NCI-H524 (cell line): ENCODE measurements at regions not wholly inside any gene's neighbourhood (a gene's known extent, or its start where the extent isn't known, plus 50 kb on each side); places are given as distances from the start of the nearest gene placed in this dataset.
A peak's percentile ranks its signal among the peaks of the same experiment; 100 is the strongest.

ENCODE experiments used
- DNase-seq, 2 experiments: peaks; one replicate each; lab custom pipeline; 2025; lab: John Stamatoyannopoulos, UW

DNA sequence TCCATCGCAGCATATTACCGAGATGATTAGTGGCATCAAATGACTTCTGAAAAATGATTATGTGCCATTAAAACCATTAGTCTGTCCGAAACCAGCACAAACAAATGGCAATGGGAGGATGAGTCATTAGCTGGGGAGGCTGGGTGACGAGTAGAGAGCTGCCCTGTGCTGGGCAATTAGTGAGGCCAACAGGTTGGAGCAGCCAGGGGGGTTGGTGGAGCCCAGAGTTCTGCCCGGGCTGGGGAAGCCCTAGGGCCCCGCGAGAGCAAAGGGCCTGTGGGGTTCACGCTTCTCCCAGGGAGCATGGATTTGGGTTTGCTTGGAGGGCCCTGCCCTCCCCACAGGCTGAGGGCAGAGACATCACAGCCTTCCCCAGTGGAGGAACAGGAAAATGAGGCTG is 152.1 kb upstream of the RPL38 start:
- no peak for DNase-seq

- peak in 1 of 2 experiments; percentile 80 for DNase-seq
These were observed 150.3 kb upstream of the RPL38 start for GRCh38 chr17:74052993-74053711.

DNA sequence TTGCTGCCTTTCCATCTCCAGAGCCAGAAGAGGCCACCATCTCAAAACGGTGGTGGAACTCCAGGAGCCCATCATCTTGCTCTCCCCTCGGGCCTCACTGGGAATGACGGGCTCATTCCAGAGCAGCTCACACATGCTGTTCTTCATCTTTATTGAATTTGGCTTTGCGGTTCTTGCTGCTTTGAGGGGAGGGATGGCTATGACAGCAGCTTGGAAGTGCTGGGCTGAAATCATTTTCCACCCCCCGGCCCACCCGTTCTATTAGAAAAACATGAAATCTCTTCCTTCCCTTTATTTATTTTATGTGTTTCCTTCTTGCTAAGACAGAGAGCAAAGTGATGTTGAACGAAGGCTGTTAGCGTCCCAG is 149.8 kb upstream of the RPL38 start:
- DNase-seq: no peak

DNA sequence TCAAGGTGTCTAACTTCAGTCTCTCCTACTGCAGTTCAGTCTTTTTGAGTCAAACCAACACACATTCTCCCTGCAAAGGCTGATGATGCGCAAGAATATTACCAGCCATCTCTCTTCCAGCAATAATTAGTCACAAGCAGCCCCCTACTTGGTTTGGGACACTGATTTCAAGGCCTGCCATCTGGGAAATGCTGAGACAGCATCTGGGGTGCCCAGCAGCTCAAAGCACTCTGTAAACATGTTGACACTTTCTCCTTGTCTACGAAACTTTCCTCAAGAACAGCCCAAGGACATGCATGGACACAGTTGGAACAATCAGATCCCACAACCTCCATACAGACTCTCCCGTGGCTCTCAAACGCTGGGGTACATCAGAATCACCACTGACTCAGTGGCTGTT is 149.2 kb upstream of the RPL38 start:
- no peak for DNase-seq

DNA sequence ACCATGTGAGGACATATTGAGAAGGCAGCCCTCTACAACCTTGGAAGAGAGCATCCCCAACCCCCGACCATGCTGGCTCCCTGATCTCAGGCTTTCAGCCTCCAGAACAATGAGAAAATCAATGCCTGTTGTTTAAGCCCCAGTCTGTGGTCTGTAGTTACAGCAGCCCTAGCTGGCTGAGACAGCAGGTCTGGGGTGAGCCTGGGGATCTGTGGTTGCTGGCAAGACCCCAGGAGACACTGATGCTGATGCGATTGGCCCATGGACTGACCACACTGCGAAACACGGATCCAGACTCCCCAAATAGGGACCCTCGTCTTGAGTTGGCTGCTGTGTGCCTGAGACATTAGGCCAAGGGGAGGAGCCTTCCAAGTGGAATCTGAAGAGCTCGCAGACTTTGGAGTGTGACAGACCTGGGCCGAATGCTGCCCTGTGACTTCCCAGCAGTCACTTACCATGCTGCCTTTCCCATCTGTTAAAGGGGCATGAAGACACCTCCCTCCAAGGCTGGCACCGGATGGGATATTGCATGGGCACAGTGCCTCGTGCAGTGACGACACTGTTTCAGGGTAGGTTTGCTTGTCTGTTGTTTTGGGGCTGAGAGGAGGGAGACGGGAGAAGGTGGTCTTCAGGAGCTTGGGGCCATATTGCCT is 147.8 kb upstream of the RPL38 start:
- no peak for DNase-seq

DNA sequence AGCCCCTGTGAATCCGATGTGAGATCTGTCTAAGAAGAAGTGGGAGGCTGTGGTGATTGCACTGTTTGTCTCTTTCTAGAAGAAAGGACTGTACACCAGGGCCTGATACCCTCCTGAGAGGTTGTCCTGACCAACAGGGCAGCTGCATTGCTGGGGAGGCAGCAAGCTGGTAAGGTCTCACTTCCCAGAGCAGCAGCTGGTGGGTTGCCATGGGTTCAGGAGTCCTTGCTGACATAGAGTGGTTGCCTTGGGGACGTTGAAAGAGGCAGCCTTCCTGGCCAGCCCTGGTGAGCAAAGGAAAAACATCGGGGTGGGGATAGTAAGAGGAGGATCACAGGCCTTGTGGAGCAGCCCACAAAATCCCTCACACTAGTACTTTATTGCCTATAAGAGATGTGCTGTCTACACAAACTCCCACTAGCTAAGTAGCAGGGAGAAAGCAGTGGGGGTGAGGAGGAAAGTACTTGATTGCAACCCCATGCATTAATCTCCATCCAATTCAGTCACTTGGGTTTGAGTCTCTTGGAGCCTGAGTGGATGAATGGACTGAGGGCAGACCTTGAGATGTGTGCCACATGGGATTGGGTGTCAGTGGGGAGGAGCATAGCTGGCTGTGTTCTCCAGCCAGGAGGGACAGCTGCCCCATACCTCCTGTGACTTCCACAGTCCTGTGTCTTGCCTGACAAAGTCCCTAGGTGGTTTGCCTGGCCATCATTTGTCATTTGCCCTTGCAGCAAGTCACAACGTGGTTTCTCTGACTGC is 143.8 kb upstream of the RPL38 start:
- peak; percentile 80 to 89 for DNase-seq

DNA sequence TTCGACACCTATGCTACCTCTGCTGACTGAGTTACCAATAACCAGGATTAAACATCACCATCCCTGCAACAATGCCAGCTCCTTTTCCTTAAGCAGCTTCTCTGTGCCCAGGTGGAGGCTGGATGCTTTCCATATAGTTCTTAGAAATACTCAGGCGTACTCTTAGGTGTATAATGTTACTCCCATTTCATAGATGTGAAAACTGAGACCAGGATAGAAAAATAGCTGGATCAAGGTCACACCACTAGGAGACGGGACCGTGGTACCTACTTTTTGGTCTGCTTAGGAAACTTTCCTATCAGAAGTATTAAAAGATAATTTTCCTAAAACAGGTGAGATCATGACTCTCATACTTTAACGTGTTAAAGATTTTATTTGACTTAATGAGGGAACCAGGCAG is 141.7 kb upstream of the RPL38 start:
- no peak for DNase-seq

- DNase-seq: peak in 1 of 2 experiments; percentile 23
These were observed 141.2 kb upstream of the RPL38 start for GRCh38 chr17:74062234-74062633.

DNA sequence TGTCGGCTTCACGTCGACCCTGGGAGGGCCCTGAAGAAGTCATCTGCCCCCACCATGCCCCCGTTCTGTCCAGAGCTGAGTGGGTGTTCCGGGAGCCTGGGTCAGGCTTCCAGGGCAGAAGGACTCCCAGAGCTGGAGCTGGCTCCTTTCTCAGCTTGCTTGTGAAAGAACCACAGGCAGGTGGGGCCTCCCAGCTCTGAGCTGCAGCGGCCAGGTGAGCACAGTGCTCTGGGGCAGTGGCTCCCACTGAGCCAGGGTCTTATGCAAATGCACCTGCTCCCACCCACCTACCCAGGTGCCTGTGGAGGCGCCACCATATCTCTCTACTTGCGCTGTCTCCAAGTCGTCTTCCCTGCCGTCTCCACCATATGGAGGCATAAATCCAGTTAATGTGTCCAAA is 140.0 kb upstream of the RPL38 start:
- DNase-seq: no peak

DNA sequence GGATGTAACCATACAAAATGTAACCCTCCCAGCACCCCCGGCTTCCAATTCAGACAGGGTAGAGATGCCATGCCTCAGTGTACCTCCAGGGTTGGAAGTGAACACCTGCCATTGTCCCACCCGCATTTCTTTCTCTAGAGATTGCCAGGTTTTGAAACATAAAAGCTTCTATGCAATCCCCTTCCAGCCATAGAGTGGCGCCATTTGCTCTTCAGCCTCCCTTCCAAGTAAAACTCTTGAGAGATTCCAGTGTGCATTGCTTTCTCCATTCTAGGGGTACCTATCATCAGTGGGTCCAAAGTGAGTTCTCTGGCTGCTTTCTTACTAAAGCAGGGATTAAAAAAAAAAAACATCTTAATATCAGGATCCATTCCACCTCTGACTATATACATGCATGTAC is 133.1 kb upstream of the RPL38 start:
- DNase-seq: peak in 1 of 2 experiments; percentile 21

DNA sequence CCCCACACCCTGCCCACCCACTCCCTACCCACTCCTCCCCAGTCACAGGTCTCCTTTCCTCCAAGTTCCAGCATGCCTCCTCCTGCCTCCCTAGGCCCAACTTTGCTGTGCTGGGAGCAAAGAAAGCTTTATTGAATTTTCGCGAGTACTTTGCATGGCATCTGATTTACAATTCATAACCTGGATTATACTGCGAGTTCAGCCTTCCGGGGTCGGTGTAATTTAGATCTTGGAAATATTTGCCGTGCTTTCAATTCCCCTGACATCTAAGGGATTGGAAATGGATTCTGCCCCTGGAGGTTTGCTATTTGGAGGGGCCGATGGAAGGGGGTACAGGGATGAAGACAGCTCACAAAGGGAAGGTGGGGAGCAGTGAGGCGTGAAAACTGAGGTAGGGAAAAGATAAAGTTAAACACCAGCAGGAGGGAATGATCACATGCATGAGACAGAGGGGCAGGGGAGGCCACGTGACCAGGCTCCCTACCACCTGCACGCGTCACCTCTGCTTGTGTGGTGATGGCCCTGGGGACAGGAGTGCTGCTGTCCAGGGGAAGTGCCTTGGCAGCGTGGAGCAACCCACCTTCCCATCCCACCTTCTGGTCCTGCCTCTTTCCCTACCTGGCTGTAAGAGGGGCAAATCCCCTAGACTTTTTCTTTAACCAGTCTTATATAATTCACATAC is 132.3 kb upstream of the RPL38 start:
- no peak for DNase-seq

DNA sequence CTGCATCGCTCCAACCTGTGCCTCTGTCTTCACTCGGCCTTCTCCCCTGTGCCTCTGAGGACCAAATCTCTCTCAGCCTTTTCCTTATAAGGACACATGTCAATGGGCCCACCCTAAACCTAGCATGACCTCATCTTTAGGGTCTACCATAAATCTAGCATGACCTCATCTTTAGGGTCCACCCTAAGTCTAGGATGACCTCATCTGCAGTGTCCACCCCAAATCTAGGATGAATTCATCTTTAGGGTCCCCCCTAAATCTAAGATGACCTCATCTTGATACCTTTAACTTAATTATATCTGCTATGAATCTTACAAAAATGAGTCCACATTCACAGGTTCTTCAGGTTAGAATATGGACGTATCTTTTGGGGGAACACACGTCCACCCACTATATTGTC is 131.1 kb upstream of the RPL38 start:
- no peak for DNase-seq

- DNase-seq: no peak
These were observed 127.0 kb upstream of the RPL38 start for GRCh38 chr17:74076446-74076845.

DNA sequence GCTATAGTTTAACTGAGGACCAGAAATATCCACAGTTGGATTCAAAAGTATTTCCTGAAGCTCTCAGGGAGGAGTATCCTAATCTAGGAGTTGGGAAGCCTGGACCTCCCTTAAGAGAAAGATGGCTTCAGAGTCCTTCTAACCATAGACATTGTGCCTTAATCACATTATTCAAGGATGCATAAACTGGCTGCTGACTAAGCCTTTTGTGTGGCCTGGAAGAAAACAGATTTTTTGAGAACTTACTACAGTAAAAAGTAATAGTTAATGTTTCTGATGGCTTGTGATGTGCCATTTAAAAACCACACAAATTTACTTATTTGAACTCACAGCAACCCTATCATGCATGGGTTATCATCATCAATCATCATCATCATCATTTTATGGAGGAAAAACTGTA is 126.2 kb upstream of the RPL38 start:
- no peak for DNase-seq

GRCh38 chr17:74078363-74078941 is 125.0 kb upstream of the RPL38 start:
- no peak for DNase-seq

DNA sequence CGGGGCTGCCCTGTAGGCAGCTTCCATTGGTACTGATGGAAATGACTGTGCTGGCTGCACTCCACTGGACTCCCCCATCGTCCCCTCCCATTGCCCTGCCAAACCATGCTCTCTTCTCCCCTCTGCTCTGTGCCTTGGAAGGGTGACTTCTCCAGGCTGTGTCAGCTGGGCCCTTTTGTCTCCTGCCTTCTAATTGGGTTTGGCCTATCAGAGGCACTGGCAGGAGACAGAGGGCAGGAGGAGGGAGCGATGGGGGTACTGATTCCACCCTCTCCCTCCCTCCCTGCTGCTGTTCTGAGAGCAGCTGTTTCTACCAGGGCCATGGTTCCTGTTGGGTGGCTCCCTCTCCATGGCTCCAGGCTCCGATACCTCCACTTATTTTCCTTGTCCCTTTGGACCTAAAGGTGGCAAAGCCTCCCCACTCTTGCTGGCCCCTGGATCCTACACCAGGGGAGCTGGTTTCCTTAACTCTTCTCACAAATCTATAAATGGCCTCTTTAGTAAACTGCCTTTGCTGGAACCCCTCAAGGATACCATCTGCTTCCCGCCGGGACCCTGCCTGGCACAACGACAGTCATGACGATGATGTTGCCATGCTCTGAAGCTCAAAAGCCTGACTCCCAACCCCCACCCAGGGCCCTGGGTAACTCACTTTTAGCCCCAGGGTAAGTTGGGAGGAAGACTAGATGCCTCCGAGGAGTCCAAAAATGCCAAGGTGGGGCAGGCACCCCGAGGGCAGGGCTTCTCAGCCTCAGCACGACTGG is 123.8 kb upstream of the RPL38 start:
- DNase-seq: peak; percentile 62 to 88

DNA sequence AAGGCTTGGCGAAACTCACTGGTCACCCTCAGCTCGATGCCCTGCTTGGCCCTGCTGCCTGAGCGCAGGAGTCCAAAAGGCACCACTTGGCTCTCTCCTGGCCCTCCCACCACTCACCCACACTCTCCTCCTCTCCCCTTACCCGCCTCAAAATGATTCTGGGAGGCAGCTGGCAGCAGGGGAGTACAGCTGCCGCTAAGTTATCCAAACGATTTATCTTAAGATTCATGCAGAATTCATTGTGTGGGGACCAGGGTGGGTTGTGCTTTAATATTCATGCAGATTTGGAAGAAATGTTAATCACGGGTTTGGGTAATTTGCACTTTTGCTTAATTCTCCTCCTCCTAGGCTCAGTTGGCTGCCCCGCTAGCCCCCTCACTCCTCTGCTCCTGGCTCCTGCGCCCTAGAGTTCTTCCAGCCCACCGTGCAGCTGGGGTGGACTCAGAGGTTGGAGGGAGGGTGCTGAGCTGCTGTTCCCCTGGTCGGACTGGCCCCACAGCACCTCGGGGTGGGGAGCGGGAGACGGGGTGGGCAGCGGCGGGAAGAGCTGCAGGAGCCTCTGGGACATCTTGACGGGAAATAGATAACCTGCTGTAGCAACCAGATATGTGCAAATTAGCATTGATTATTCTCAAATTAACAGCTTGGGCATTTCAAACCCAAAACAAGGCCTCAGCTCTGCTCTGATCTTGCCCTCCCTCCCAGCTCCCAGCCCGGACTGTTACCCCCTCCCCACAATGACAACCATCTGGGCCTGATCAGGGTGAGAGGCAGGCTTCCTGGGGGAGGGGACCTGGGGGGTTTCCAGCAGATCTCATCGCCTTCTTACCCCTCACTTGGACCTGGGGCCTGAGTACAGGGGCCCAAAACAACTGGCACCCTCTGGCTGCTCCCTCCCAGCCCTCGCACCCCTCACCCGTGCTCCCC is 122.6 kb upstream of the RPL38 start:
- DNase-seq: peak; percentile 89 to 95

DNA sequence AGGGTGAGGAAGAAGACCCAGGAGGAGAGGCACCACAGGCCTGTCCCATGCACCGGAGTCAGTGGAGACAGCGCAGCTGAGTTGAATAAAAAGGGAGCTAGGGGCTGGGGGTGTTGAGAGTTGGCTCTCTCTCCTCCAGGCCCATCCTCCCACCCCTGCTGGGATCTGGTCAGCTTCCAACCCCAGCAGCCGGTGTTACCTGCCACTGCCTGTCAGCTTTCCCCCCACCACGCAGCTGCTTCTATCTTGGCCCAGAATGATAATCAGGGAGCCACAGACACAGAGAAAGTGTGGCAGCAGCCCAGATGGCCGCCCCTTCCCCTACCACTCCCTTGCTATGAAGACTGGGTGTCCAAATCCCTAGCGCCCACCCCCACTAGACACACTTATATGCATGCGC is 120.6 kb upstream of the RPL38 start:
- peak; percentile 83 to 92 for DNase-seq

DNA sequence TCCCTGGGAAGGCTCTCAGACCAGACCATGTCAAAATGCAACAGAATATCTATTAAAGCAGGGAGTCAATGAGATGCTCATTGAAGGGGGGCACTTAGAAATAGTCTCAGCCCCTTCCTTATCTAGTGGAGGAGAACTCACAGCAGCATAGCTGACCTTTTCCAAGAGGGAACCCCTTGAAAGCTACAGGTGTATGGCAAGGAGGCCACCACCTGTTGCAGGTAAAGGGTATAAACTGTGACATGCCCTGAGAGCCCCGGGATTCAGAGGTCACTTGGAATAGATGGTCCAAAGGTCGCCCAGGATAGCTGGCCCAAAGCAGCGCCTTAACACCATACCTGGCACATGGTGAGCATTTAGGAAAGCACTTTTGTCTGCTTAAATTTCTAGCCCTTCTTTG is 120.2 kb upstream of the RPL38 start:
- no peak for DNase-seq

GRCh38 chr17:74085434-74085833 is 118.0 kb upstream of the RPL38 start:
- DNase-seq: peak in 1 of 2 experiments; percentile 53
